Stomach (tissue), 4 donors: ENCODE measurements at regions not wholly inside any gene's neighbourhood (a gene's known extent, or its start where the extent isn't known, plus 50 kb on each side); places are given as distances from the start of the nearest gene placed in this dataset.

Experiments used
- CTCF ChIP-seq, 7 experiments: fragments of 450-650 bp in 4 of 7; fragments of 200-600 bp in 3 of 7; sonication (generic) in 3 of 7; IDR thresholded peaks; one replicate each; pipeline ENCODE4 v1.5.1; 2016 to 2019; ENCODE audit warnings: antibody characterized with exemption in 7 of 7, control low read depth in 2 of 7, mild to moderate bottlenecking in 1 of 7
- EP300 ChIP-seq: sonication (generic); formaldehyde crosslinking; IDR thresholded peaks from one replicate; pipeline ENCODE4 v1.6.1; 2017; ENCODE audit warnings: antibody characterized with exemption
- POLR2A ChIP-seq, 4 donors: fragments of 450-650 bp; IDR thresholded peaks; one replicate each; pipeline ENCODE4 v1.6.1; 2016; ENCODE audit warnings: antibody characterized with exemption in 4 of 4, control low read depth in 2 of 4, mild to moderate bottlenecking in 1 of 4, moderate library complexity in 1 of 4
- POLR2AphosphoS5 ChIP-seq, 3 donors: sonication (generic); formaldehyde crosslinking; IDR thresholded peaks; one replicate each; pipeline ENCODE4 v1.6.1; 2016; ENCODE audit warnings: antibody characterized with exemption in 3 of 3

- TF ChIP-seq POLR2AphosphoS5 (IDR thresholded peaks at IDR 0.05) (no peak), POLR2A (IDR thresholded peaks at IDR 0.05) (no peak), CTCF (IDR thresholded peaks at IDR 0.05) (no peak), EP300 (no peak)
Observed at GRCh38 chr4:156228676-156229075, 275.0 kb upstream of the CTSO start.
